AG04449 (cell line): ENCODE measurements at regions not wholly inside any gene's neighbourhood (a gene's known extent, or its start where the extent isn't known, plus 50 kb on each side); places are given as distances from the start of the nearest gene placed in this dataset.

Source experiments
- CTCF ChIA-PET: fragments of 350-600 bp; formaldehyde crosslinking; extraction: SDS; loops from one replicate; lab custom pipeline; 2021; ENCODE audit warnings: antibody characterized with exemption; lab: Yijun Ruan, JAX
- POLR2A ChIA-PET: fragments of 400-600, 350-600 bp; formaldehyde crosslinking; extraction: SDS; loops from one replicate; lab custom pipeline; 2020; ENCODE audit warnings: antibody characterized with exemption, inconsistent platforms; lab: Yijun Ruan, JAX
- DNase-seq: peaks from one replicate; pipeline ENCODE4 v3.0.0-alpha.2; 2010; ENCODE audit warnings: low read depth, low spot score
- H3K4me3 ChIP-seq: 2 replicates; pipeline ENCODE4 v1.5.1; 2011; ENCODE audit warnings: low read depth, mild to moderate bottlenecking, control low read depth, low read length
- CTCF ChIP-seq: IDR thresholded peaks from one replicate; pipeline ENCODE4 v1.5.1; 2011; ENCODE audit warnings: mild to moderate bottlenecking, moderate library complexity, low read length, control low read depth, inconsistent platforms; ENCODE audit not compliant: insufficient read depth; ENCODE audit errors: missing control alignments

DNA sequence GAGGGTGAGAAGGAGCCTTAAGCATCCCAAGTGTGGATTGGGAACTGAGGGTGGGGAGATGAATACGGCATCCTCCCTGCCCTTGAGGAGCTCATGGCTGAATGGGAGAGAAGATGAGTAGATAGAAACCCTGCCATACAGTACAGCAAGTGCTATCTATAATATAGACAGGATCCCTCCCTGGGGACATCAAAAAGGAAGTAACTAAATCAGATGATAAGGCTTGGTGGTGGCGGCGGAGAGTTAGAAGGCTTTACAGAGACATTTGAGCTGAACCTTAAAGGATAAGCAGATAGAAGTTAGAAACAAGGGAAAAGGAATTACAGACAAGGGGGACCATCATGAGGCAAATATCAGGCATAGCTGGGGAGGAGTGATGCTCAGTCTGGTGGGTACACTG lies 67.5 kb upstream of the TMEM132E start:
- H3K4me3 ChIP-seq: no peak overlapping the region
- no peak for TF ChIP-seq CTCF
- no peak for DNase-seq
- POLR2A ChIA-PET: no interaction called here
- CTCF ChIA-PET: no interaction called here

DNA sequence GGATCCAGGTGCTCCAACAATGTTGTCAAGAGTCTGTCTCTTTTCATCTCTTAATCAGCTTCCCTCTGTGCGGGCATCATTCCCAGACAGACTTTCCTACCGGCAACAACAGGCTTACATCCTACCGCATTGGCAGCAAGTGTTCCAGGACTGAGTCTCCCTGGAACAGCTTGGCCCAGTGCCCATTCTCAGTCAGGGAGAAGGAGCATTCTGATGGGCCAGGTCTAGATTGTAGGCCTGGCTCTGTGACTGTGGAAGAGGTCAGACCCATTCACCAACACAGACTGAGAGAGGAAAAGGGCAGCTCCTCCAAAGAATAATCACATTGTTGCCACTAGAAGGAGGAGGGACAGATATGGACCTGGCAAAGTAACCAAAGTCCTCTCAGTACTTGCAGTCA lies 68.1 kb upstream of the TMEM132E start:
- CTCF ChIA-PET: no interaction called here

GRCh38 chr17:34504814-34505484 lies 74.4 kb upstream of the TMEM132E start:
- ChIA-PET CTCF (no interaction called here), POLR2A (no interaction called here)
- TF ChIP-seq CTCF: no peak
- DNase-seq: no peak
- H3K4me3 ChIP-seq: no peak overlapping the region

More for the DNA sequence above, 68.1 kb upstream of the TMEM132E start:
- no peak for TF ChIP-seq CTCF
- POLR2A ChIA-PET: no interaction called here
- H3K4me3 ChIP-seq: no peak overlapping the region
- no peak for DNase-seq

- TF ChIP-seq CTCF: no peak
- DNase-seq: no peak
- ChIA-PET CTCF (no interaction called here), POLR2A (no interaction called here)
- no peak overlapping the region for H3K4me3 ChIP-seq
Observed at GRCh38 chr17:34503528-34504195, 75.7 kb upstream of the TMEM132E start.

- CTCF ChIA-PET: no interaction called here
- DNase-seq: no peak
- POLR2A ChIA-PET: no interaction called here
- no peak for TF ChIP-seq CTCF
- no peak overlapping the region for H3K4me3 ChIP-seq
Observed at GRCh38 chr17:34502426-34502825, 77.0 kb upstream of the TMEM132E start.

- no peak for DNase-seq
- ChIA-PET CTCF (no interaction called here), POLR2A (no interaction called here)
- no peak overlapping the region for H3K4me3 ChIP-seq
- TF ChIP-seq CTCF: no peak
Observed at GRCh38 chr17:34499576-34499975, 79.8 kb upstream of the TMEM132E start.
